Brain microvascular endothelial cell (primary cell): ENCODE measurements at regions not wholly inside any gene's neighbourhood (a gene's known extent, or its start where the extent isn't known, plus 50 kb on each side); places are given as distances from the start of the nearest gene placed in this dataset.

ENCODE experiments used
- DNase-seq: peaks from one replicate; pipeline ENCODE4 v3.0.0-alpha.2; 2020
- H3K27ac ChIP-seq: fragments of 250-450 bp; sonication (Bioruptor Pico); 2 replicates; pipeline ENCODE4 v1.5.1; 2020; ENCODE audit warnings: mild to moderate bottlenecking, moderate library complexity
- H3K27me3 ChIP-seq: fragments of 250-450 bp; sonication (Bioruptor Pico); replicated peaks from 2 replicates; pipeline ENCODE4 v1.5.1; 2020; ENCODE audit warnings: mild to moderate bottlenecking
- H3K36me3 ChIP-seq: fragments of 250-450 bp; sonication (Bioruptor Pico); replicated peaks from 2 replicates; pipeline ENCODE4 v1.5.1; 2020; ENCODE audit warnings: mild to moderate bottlenecking
- H3K4me3 ChIP-seq: 2 replicates; pipeline ENCODE4 v1.5.1; 2011; ENCODE audit warnings: low read depth, mild to moderate bottlenecking, control low read depth, low read length, moderate library complexity
- CTCF ChIP-seq: IDR thresholded peaks from 2 replicates; pipeline ENCODE4 v1.5.1; 2011; ENCODE audit warnings: low read depth, mild to moderate bottlenecking, moderate library complexity, low read length, control low read depth, inconsistent platforms; ENCODE audit errors: missing control alignments
- in situ Hi-C: cut with HindIII; loops from 2 replicates; pipeline ENCODE4 v1.10.0; 2017; ENCODE audit warnings: low sequenced_read_pairs, low pct_ligation_motif_present

- in situ Hi-C loops: no loop called here
- Histone ChIP-seq H3K36me3 (no peaks in the 10 kb centered on the region), H3K27me3 (no peaks in the 10 kb centered on the region), H3K27ac (no peak overlapping the region), H3K4me3 (no peak overlapping the region)
- no peak for DNase-seq
- TF ChIP-seq CTCF: no peak
These were observed 98.4 kb upstream of the GDNF start for GRCh38 chr5:37938076-37938852.

GRCh38 chr5:37936091-37936490, 96.2 kb upstream of the GDNF start:
- DNase-seq: no peak
- Histone ChIP-seq H3K27ac (no peak overlapping the region), H3K27me3 (no peaks in the 10 kb centered on the region), H3K36me3 (no peaks in the 10 kb centered on the region), H3K4me3 (no peak overlapping the region)
- TF ChIP-seq CTCF: no peak
- in situ Hi-C loops: no loop called here

- Histone ChIP-seq H3K4me3 (no peak overlapping the region), H3K27me3 (no peaks in the 10 kb centered on the region), H3K36me3 (no peaks in the 10 kb centered on the region), H3K27ac (no peak overlapping the region)
- in situ Hi-C loops: no loop called here
- DNase-seq: no peak
- no peak for TF ChIP-seq CTCF
These were observed 93.7 kb upstream of the GDNF start for GRCh38 chr5:37933576-37933975.

GRCh38 chr5:37932450-37932849, 92.6 kb upstream of the GDNF start:
- Histone ChIP-seq H3K36me3 (no peaks in the 10 kb centered on the region), H3K27me3 (no peaks in the 10 kb centered on the region), H3K4me3 (no peak overlapping the region), H3K27ac (no peak overlapping the region)
- in situ Hi-C loops: no loop called here
- no peak for TF ChIP-seq CTCF
- no peak for DNase-seq

- in situ Hi-C loops: no loop called here
- H3K27ac ChIP-seq: no peak overlapping the region
These were observed 91.7 kb upstream of the GDNF start for GRCh38 chr5:37931541-37931940.

More at GRCh38 chr5:37931541-37931940, 91.7 kb upstream of the GDNF start:
- no peak overlapping the region for H3K4me3 ChIP-seq
- no peak for TF ChIP-seq CTCF
- H3K27me3 ChIP-seq: no peaks in the 10 kb centered on the region
- no peak for DNase-seq
- H3K36me3 ChIP-seq: no peaks in the 10 kb centered on the region
